ENCODE measurements at regions not wholly inside any gene's neighbourhood (a gene's known extent, or its start where the extent isn't known, plus 50 kb on each side); places are given as distances from the start of the nearest gene placed in this dataset.

GRCh38 chr20:57927376-57927775, 217.6 kb upstream of the PMEPA1 start:
- DNase-seq (ENCODE audit: low read depth in 3 of 3): no peak

GRCh38 chr20:57922706-57923105, 212.9 kb upstream of the PMEPA1 start:
- DNase-seq (ENCODE audit: low read depth in 3 of 3): no peak

- no peak for DNase-seq (ENCODE audit: low read depth in 3 of 3)
Measured at GRCh38 chr20:57922083-57922482, 212.3 kb upstream of the PMEPA1 start.

- DNase-seq (ENCODE audit: low read depth in 3 of 3): no peak
Measured at GRCh38 chr20:57921676-57922075, 211.9 kb upstream of the PMEPA1 start.

GRCh38 chr20:57920971-57921370, 211.2 kb upstream of the PMEPA1 start:
- no peak for DNase-seq (ENCODE audit: low read depth in 3 of 3)

- no peak for DNase-seq (ENCODE audit: low read depth in 3 of 3)
Measured at GRCh38 chr20:57919049-57919448, 209.2 kb upstream of the PMEPA1 start.

GRCh38 chr20:57918551-57918950, 208.7 kb upstream of the PMEPA1 start:
- no peak for DNase-seq (ENCODE audit: low read depth in 3 of 3)

GRCh38 chr20:57914205-57914604, 204.4 kb upstream of the PMEPA1 start:
- DNase-seq (ENCODE audit: low read depth in 3 of 3): no peak

- DNase-seq (ENCODE audit: low read depth in 3 of 3): no peak
Measured at GRCh38 chr20:57913156-57913930, 203.5 kb upstream of the PMEPA1 start.

- no peak for DNase-seq (ENCODE audit: low read depth in 3 of 3)
Measured at GRCh38 chr20:57912227-57912582, 202.4 kb upstream of the PMEPA1 start.

GRCh38 chr20:57911512-57912226, 201.9 kb upstream of the PMEPA1 start:
- DNase-seq (ENCODE audit: low read depth in 3 of 3): no peak

- no peak for DNase-seq (ENCODE audit: low read depth in 3 of 3)
Measured at GRCh38 chr20:57910716-57911115, 200.9 kb upstream of the PMEPA1 start.

GRCh38 chr20:57909763-57910331, 200.0 kb upstream of the PMEPA1 start:
- no peak for DNase-seq (ENCODE audit: low read depth in 3 of 3)

- no peak for DNase-seq (ENCODE audit: low read depth in 3 of 3)
Measured at GRCh38 chr20:57908704-57909630, 199.2 kb upstream of the PMEPA1 start.

GRCh38 chr20:57908226-57908625, 198.4 kb upstream of the PMEPA1 start:
- DNase-seq (ENCODE audit: low read depth in 3 of 3): no peak

- DNase-seq (ENCODE audit: low read depth in 3 of 3): no peak
Measured at GRCh38 chr20:57907131-57908000, 197.6 kb upstream of the PMEPA1 start.

GRCh38 chr20:57905448-57905847, 195.6 kb upstream of the PMEPA1 start:
- DNase-seq (ENCODE audit: low read depth in 3 of 3): no peak

GRCh38 chr20:57904314-57905105, 194.7 kb upstream of the PMEPA1 start:
- DNase-seq (ENCODE audit: low read depth in 3 of 3): no peak

GRCh38 chr20:57902473-57902872, 192.7 kb upstream of the PMEPA1 start:
- DNase-seq (ENCODE audit: low read depth in 3 of 3): no peak

- DNase-seq (ENCODE audit: low read depth in 3 of 3): no peak
Measured at GRCh38 chr20:57901526-57901925, 191.7 kb upstream of the PMEPA1 start.
